Adrenal gland (tissue), 9 donors: ENCODE measurements at regions not wholly inside any gene's neighbourhood (a gene's known extent, or its start where the extent isn't known, plus 50 kb on each side); places are given as distances from the start of the nearest gene placed in this dataset.

Experiments used
- DNase-seq, 7 donors: peaks; one replicate each; pipeline ENCODE4 v3.0.0-alpha.2; 2019 to 2020
- H3K27ac ChIP-seq, 5 donors: fragments of 200-600 bp; sonication (generic) in 4 of 5; 1 replicate in 3 of 5; 2 replicates in 2 of 5; pipeline versions ENCODE4 v1.5.1 to v1.8.0; 2016 to 2020; ENCODE audit warnings: mild to moderate bottlenecking in 1 of 5
- H3K27me3 ChIP-seq: fragments of 200-600 bp; 2 replicates; pipeline ENCODE4 v1.8.0; 2021
- H3K36me3 ChIP-seq, 2 donors: fragments of 200-600 bp; replicated peaks in 1 of 2; 1 replicate in 1 of 2; 2 replicates in 1 of 2; pipeline versions ENCODE4 v1.5.1 to v1.8.0; 2018 to 2022
- H3K4me1 ChIP-seq, 2 donors: fragments of 200-600 bp; replicated peaks in 1 of 2; 1 replicate in 1 of 2; 2 replicates in 1 of 2; pipeline versions ENCODE4 v1.5.1 to v1.8.0; 2018 to 2021
- H3K4me3 ChIP-seq, 4 donors: fragments of 200-600 bp; sonication (generic) in 3 of 4; one replicate each; pipeline ENCODE4 v1.5.1; 2016 to 2018
- H3K9me3 ChIP-seq, 3 donors: fragments of 200-600 bp; sonication (generic) in 1 of 3; replicated peaks in 1 of 3; 1 replicate in 2 of 3; 2 replicates in 1 of 3; pipeline versions ENCODE4 v1.5.1 to v1.8.0; 2016 to 2021
- POLR2A ChIP-seq, 2 donors: fragments of 450-650 bp; IDR thresholded peaks; one replicate each; pipeline ENCODE4 v1.6.1; 2017; ENCODE audit warnings: antibody characterized with exemption in 2 of 2, mild to moderate bottlenecking in 2 of 2, moderate library complexity in 1 of 2
- WGBS, 4 donors: extraction: QIAGEN DNeasy Blood & Tissue Kit in 2 of 4; methylation state at CpG; one replicate each; pipeline versions ENCODE4 v1.1.5 to v1.1.7; 2013 to 2017; 5-methylcytosine and 5-hydroxymethylcytosine counted together
- intact Hi-C, 2 donors: fragments of 100-400 bp; cut with DNase I; formaldehyde crosslinking; loops; one replicate each; pipeline versions ENCODE4 v1.14.1 to v1.15.0; 2022 to 2023
- TF ChIP-seq, protein P1 (sequence below), 6 experiments: fragments of 450-650 bp in 4 of 6; fragments of 200-600 bp in 2 of 6; sonication (generic) in 1 of 6; IDR thresholded peaks; 1 replicate in 5 of 6; 2 replicates in 1 of 6; pipeline versions ENCODE4 v1.5.1 to v1.8.0; 2016 to 2021; ENCODE audit warnings: antibody characterized with exemption in 6 of 6, mild to moderate bottlenecking in 2 of 6, moderate library complexity in 1 of 6
- donor health status: healthy with polysubstance abuse.
- donor health status: Bipolar disorder and iron deficiency.
- donor health status: DM: yes; HTN: yes; CAD: no.
- donor health status: DM: no; HTN: no; CAD: no.
- donor health status: DM: no; HTN: no; CAD: no.

DNA sequence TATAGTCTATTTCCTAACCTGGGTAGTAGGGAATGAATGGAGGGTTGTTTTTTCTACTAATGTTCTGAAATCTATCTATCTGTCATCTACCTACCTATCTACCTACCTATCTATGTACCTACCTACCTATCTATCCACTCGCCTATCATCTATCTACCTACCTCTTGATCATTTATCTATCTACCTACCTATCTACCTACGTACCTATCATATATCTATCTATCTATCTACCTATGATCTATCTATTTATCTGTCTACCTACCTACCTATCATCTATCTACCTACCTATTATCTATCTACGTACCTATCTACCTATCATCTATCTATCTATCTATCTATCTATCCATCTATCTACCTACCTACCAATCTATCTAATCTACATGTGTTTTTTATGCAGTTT lies 62.5 kb upstream of the PHACTR1 start:
- no peak for TF ChIP-seq POLR2A (IDR thresholded peaks at IDR 0.05)
- TF ChIP-seq, protein P1, sequence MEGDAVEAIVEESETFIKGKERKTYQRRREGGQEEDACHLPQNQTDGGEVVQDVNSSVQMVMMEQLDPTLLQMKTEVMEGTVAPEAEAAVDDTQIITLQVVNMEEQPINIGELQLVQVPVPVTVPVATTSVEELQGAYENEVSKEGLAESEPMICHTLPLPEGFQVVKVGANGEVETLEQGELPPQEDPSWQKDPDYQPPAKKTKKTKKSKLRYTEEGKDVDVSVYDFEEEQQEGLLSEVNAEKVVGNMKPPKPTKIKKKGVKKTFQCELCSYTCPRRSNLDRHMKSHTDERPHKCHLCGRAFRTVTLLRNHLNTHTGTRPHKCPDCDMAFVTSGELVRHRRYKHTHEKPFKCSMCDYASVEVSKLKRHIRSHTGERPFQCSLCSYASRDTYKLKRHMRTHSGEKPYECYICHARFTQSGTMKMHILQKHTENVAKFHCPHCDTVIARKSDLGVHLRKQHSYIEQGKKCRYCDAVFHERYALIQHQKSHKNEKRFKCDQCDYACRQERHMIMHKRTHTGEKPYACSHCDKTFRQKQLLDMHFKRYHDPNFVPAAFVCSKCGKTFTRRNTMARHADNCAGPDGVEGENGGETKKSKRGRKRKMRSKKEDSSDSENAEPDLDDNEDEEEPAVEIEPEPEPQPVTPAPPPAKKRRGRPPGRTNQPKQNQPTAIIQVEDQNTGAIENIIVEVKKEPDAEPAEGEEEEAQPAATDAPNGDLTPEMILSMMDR (IDR thresholded peaks at IDR 0.05), result no peak
- WGBS, 4 donors, result 63 to 86% (median 75%) methylated on average over 3 of the region's 3 CpGs
- no peak overlapping the region for H3K27ac ChIP-seq
- DNase-seq, result no peak
- H3K4me3 ChIP-seq, result no peak overlapping the region
- no peaks in the 10 kb centered on the region for H3K36me3 ChIP-seq
- no peaks in the 10 kb centered on the region for H3K4me1 ChIP-seq
- peaks cover 0 to 8% (median 0%) of the 10 kb centered on the region in 3 donors for H3K9me3 ChIP-seq
- intact Hi-C loops, result no loop called here
- H3K27me3 ChIP-seq, result no peaks in the 10 kb centered on the region

DNA sequence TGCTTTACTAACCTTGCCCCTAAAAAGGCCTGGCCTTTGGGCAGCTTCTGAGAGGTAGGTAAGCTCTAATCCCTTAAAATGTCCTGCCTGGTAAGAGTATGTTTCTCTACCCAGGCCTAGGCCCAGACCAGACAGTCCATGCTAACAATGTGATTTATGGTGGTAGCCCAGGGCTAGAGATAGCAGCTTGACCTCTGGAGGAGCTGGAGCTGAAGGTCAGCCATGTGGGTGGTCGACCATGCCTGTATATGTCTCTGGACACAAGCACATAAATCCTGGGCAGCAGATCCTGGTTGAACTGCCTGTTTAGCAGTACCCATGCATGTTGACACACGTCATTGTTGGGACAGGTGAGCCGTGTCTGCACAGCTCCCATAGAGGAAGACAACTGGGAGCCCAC lies 62.1 kb upstream of the PHACTR1 start:
- no peaks in the 10 kb centered on the region for H3K4me1 ChIP-seq
- H3K4me3 ChIP-seq, result no peak overlapping the region
- no peaks in the 10 kb centered on the region for H3K36me3 ChIP-seq
- H3K27me3 ChIP-seq, result no peaks in the 10 kb centered on the region
- no peak overlapping the region for H3K27ac ChIP-seq
- H3K9me3 ChIP-seq, result peaks cover 0 to 8% (median 0%) of the 10 kb centered on the region in 3 donors
- 46 to 50% (median 48%) methylated on average over 2 to 3 of the region's 3 CpGs for WGBS, 4 donors
- TF ChIP-seq, protein P1 (IDR thresholded peaks at IDR 0.05), result no peak
- TF ChIP-seq POLR2A (IDR thresholded peaks at IDR 0.05), result no peak
- intact Hi-C loops, result no loop called here
- no peak for DNase-seq

DNA sequence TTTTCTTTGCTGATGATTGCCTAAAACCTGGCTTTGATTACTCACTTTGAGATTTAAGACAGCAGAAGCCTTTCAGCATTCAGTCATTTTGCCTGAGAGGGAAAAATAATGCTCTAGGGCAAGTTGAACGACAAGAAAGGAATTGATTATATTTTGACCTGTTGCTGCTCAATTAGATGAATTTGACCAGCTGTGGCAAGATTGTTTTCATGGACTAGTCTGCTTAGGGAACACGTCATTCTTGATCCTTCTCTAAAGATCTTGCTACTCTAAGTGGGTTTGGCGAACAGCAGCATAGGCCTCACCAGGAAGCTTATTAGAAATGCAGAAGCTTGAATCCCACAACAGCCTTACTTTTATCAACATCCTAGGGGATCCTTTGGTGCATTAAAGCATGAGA lies 59.7 kb upstream of the PHACTR1 start:
- WGBS, 4 donors, result 73 to 76% (median 74%) methylated on average over 3 of the region's 3 CpGs
- TF ChIP-seq POLR2A (IDR thresholded peaks at IDR 0.05), result no peak
- TF ChIP-seq, protein P1 (IDR thresholded peaks at IDR 0.05), result no peak
- no peaks in the 10 kb centered on the region for H3K4me1 ChIP-seq

DNA sequence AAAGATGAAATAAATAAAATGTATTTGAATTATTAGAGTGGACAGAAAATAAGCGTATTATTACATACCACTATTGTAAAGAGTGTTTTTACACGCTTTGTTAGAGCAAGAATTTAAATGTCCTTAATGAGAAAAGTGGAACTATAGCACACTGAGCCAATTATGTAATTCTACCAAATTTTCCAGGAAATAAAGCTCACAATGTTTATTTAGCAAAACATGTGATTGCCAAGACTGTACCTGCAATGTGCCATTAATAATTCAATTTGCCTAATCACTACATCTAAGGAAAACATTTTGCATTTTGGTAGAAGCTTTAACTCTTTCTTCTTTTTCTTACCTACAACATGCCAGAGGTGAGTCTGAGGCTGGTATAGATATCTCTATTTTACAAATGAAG lies 58.7 kb upstream of the PHACTR1 start:
- Histone ChIP-seq H3K9me3 (no peaks in the 10 kb centered on the region), H3K36me3 (no peaks in the 10 kb centered on the region), H3K27me3 (peaks cover 6% of the 10 kb centered on the region), H3K4me3 (no peak overlapping the region), H3K4me1 (no peaks in the 10 kb centered on the region), H3K27ac (no peak overlapping the region)
- no peak for DNase-seq
- TF ChIP-seq POLR2A (IDR thresholded peaks at IDR 0.05), result no peak
- TF ChIP-seq, protein P1 (IDR thresholded peaks at IDR 0.05), result no peak
- intact Hi-C loops, result no loop called here
- 91 to 98% (median 95%) methylated on average over 2 of the region's 2 CpGs for WGBS, 4 donors

More for the DNA sequence above, 59.7 kb upstream of the PHACTR1 start:
- Histone ChIP-seq H3K36me3 (no peaks in the 10 kb centered on the region), H3K27ac (no peak overlapping the region), H3K9me3 (no peaks in the 10 kb centered on the region), H3K4me3 (no peak overlapping the region), H3K27me3 (peaks cover 6% of the 10 kb centered on the region)
- intact Hi-C loops, result no loop called here
- DNase-seq, result no peak
